ENCODE measurements at regions not wholly inside any gene's neighbourhood (a gene's known extent, or its start where the extent isn't known, plus 50 kb on each side); places are given as distances from the start of the nearest gene placed in this dataset.

DNA sequence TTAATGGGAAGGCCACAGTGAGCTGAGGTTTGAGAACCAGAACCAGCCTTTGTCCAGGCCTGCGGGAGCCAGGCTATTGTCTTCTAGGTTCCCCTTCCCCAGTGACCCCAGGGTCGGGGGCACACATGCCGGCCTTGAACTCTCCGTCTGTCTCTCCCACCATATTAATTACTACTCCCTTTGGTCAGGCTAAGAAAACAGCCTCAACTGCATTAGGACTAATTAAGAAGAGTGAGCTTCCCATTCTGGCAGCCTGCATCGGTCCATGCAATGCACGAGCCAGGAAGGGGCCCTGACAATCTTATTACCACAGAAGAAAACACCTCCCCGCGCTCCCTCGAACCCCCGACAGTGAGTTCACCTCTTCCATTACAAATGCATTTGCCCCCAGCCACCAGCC lies 380.2 kb upstream of the ZFHX3 start:
- no peak overlapping the region for H3K4me3 ChIP-seq (ENCODE audit: low read depth, low read length)
- TF ChIP-seq, protein P1, sequence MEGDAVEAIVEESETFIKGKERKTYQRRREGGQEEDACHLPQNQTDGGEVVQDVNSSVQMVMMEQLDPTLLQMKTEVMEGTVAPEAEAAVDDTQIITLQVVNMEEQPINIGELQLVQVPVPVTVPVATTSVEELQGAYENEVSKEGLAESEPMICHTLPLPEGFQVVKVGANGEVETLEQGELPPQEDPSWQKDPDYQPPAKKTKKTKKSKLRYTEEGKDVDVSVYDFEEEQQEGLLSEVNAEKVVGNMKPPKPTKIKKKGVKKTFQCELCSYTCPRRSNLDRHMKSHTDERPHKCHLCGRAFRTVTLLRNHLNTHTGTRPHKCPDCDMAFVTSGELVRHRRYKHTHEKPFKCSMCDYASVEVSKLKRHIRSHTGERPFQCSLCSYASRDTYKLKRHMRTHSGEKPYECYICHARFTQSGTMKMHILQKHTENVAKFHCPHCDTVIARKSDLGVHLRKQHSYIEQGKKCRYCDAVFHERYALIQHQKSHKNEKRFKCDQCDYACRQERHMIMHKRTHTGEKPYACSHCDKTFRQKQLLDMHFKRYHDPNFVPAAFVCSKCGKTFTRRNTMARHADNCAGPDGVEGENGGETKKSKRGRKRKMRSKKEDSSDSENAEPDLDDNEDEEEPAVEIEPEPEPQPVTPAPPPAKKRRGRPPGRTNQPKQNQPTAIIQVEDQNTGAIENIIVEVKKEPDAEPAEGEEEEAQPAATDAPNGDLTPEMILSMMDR (IDR thresholded peaks at IDR 0.05; ENCODE audit: low read depth, low read length): no peak

DNA sequence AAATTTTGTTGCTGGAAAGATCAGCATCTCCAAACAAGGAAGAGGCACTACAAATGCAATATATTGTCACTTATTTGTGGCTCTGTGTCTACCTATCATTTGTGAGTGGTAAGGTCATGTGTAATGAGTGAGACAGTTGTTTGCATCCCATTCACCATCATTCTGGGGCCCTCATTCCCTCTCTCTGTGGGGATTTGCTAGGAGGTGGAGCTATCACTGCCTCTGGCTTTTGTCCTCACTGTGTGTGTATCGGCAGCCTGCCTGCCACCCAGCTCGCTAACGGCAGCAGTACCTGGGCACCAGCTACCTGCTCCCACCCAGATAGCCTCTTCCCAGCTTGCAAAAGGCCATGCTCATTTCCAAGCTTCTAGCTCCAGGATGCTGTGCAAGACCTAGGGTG lies 379.2 kb upstream of the ZFHX3 start:
- TF ChIP-seq, protein P1 (IDR thresholded peaks at IDR 0.05; ENCODE audit: low read depth, low read length): no peak

DNA sequence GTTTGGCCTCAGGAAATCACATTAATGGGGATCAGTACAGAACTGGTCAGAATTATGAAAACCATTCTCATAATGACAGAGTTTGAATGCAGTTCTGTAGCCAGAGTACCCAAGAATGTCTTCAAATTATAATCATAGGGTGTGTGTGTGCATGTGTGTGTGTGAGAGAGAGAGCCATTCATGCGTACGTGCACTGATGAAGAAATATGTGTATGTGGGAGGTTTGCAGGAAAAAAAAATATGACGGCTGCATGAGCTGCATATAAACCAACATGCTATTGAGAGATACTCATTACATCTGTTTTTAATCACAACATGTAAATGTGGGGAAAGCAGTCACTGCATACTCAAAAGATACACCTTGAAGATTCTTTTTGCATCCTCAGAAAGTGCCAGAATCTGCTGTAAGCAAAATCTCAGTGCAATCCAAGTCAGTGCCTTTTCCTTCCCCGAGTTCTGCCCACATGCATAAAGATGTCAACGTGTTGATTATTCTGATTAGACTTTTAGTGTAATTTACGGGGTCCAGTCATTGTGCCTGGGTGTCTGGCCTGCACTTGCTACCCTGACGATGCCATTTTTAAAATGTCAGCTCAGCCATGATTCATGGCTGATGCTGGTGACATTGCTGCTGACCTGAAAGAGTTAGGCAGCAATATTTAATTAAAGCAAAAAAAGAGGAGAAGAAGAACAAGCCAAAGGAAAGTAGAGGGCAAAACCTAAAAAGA lies 378.7 kb upstream of the ZFHX3 start:
- no peak overlapping the region for H3K4me3 ChIP-seq (ENCODE audit: low read depth, low read length)
- TF ChIP-seq, protein P1 (IDR thresholded peaks at IDR 0.05; ENCODE audit: low read depth, low read length): no peak

More for the DNA sequence above, 379.2 kb upstream of the ZFHX3 start:
- no peak overlapping the region for H3K4me3 ChIP-seq (ENCODE audit: low read depth, low read length)

DNA sequence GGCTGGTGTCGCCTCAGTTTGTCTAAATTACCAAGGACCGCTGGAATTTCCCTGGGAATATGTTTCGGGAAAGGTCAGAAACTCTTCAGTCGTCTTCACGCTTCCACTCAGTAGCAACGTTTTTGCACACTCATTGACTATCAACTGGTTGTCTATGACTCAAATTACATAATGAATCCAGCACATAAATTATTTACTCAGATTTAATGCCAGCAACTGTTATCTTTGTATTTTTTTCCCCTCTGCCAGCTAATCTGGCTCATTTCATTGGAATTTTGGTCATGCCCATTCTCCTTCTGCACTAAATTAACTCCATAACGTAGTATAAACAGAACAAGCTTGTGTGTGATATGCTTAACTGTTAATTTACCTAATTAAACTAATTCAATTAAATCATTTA lies 372.7 kb upstream of the ZFHX3 start:
- TF ChIP-seq, protein P1 (IDR thresholded peaks at IDR 0.05; ENCODE audit: low read depth, low read length): no peak
- no peak overlapping the region for H3K4me3 ChIP-seq (ENCODE audit: low read depth, low read length)

DNA sequence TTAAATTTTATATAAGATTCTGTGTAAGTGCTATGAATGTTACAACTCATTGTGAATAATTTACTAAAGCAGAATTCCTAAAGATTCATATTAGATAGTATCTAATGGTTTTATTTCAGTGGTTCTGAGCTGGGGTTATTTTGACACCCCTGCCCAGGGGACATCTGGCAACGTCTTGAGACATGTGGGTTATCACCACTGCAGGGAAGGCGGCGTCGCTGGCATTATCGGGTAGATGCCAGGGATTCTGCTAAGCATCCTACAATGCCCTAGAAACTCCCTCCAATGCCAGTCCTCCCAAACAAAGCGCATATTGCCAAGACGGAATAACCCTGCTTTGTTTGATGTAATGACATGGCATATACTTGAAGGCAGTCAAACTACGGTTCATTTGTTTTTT lies 372.3 kb upstream of the ZFHX3 start:
- TF ChIP-seq, protein P1 (IDR thresholded peaks at IDR 0.05; ENCODE audit: low read depth, low read length): no peak
- H3K4me3 ChIP-seq (ENCODE audit: low read depth, low read length): no peak overlapping the region

DNA sequence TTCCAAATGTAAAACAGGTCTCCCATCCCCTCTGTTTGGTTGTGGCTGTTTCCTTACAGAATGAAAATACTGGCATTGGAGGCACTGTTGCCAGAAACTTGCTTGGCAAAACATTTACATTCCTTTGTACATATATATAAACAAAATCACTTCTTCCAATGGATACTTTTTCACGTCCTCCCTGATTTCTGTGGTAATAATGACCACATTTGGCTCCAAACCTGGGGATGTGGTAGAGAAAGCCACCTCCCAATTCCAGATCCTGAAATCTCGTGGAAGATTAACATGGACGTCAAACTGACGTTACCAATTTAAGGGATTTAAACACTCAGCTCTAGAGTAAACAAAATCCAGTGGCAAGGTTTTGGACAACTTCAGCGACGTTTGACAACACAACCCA lies 370.8 kb upstream of the ZFHX3 start:
- TF ChIP-seq, protein P1 (IDR thresholded peaks at IDR 0.05; ENCODE audit: low read depth, low read length): no peak
- no peak overlapping the region for H3K4me3 ChIP-seq (ENCODE audit: low read depth, low read length)

DNA sequence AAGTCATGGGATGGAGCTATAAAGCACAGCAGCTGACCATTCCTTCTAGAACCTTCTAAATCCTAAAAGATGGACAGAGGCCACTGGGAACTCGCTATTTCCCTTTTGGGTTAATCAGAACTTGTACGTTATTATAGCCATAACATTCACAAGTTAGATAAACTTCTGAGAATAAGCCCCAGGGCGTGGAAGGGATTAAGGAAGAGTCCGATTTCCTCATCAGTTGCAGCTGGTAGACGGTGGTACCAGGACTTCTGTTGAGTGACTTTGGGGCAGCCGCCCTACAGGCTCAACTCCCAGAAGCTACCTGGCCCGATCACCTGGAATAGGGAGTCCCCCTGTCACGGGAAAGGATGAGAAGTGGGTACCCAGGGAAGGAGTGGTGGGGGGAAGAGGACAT lies 370.1 kb upstream of the ZFHX3 start:
- no peak overlapping the region for H3K4me3 ChIP-seq (ENCODE audit: low read depth, low read length)
- TF ChIP-seq, protein P1 (IDR thresholded peaks at IDR 0.05; ENCODE audit: low read depth, low read length): no peak

Data from WI38 (cell line).